ENCODE measurements at regions not wholly inside any gene's neighbourhood (a gene's known extent, or its start where the extent isn't known, plus 50 kb on each side); places are given as distances from the start of the nearest gene placed in this dataset.

GRCh38 chr4:3859571-3859970, 93.4 kb downstream of the ADRA2C start:
- no peak overlapping the region for H3K27ac ChIP-seq
- peaks cover 0 to 66% (median 37%) of the 10 kb centered on the region in 3 donors for H3K27me3 ChIP-seq
- no peak for DNase-seq
- no peaks in the 10 kb centered on the region for H3K9me3 ChIP-seq
- H3K4me3 ChIP-seq: no peak overlapping the region
- TF ChIP-seq POLR2AphosphoS5 (IDR thresholded peaks at IDR 0.05): no peak
- TF ChIP-seq CTCF (IDR thresholded peaks at IDR 0.05): no peak
- no peak for TF ChIP-seq EP300 (IDR thresholded peaks at IDR 0.05)
- intact Hi-C loops (cut with DNase I): no loop called here
- H3K36me3 ChIP-seq: no peaks in the 10 kb centered on the region
- 92 to 94% methylated on average over 8 of the region's 8 CpGs for WGBS, 2 donors
- no peaks in the 10 kb centered on the region for H3K4me1 ChIP-seq

GRCh38 chr4:3860061-3860912, 94.1 kb downstream of the ADRA2C start:
- peaks cover 5 to 66% (median 44%) of the 10 kb centered on the region in 3 donors for H3K27me3 ChIP-seq
- no peak for DNase-seq
- intact Hi-C loops (cut with DNase I): no loop called here
- no peak for TF ChIP-seq EP300 (IDR thresholded peaks at IDR 0.05)
- no peak for TF ChIP-seq POLR2A (IDR thresholded peaks at IDR 0.05)
- no peak for TF ChIP-seq POLR2AphosphoS5 (IDR thresholded peaks at IDR 0.05)
- TF ChIP-seq CTCF (IDR thresholded peaks at IDR 0.05): no peak
- H3K4me3 ChIP-seq: no peak overlapping the region
- WGBS, 2 donors: 74 to 78% methylated on average over 35 of the region's 35 CpGs
- H3K9me3 ChIP-seq: no peaks in the 10 kb centered on the region
- H3K27ac ChIP-seq: no peak overlapping the region
- no peaks in the 10 kb centered on the region for H3K4me1 ChIP-seq
- no peaks in the 10 kb centered on the region for H3K36me3 ChIP-seq

GRCh38 chr4:3860913-3861636, 94.9 kb downstream of the ADRA2C start:
- TF ChIP-seq CTCF (IDR thresholded peaks at IDR 0.05): no peak
- TF ChIP-seq POLR2A (IDR thresholded peaks at IDR 0.05): no peak
- no peak for TF ChIP-seq EP300 (IDR thresholded peaks at IDR 0.05)
- TF ChIP-seq POLR2AphosphoS5 (IDR thresholded peaks at IDR 0.05): no peak
- DNase-seq: no peak
- Histone ChIP-seq H3K27ac (no peak overlapping the region), H3K27me3 (peaks cover 5 to 68% (median 52%) of the 10 kb centered on the region in 3 donors), H3K4me3 (no peak overlapping the region), H3K9me3 (no peaks in the 10 kb centered on the region), H3K4me1 (no peaks in the 10 kb centered on the region), H3K36me3 (no peaks in the 10 kb centered on the region)
- 88 to 89% methylated on average over 28 of the region's 28 CpGs for WGBS, 2 donors
- intact Hi-C loops (cut with DNase I): no loop called here

- DNase-seq: no peak
- no peaks in the 10 kb centered on the region for H3K36me3 ChIP-seq
- peaks cover 5 to 71% (median 52%) of the 10 kb centered on the region in 3 donors for H3K27me3 ChIP-seq
- H3K4me1 ChIP-seq: no peaks in the 10 kb centered on the region
- no peak overlapping the region for H3K27ac ChIP-seq
- no peak overlapping the region for H3K4me3 ChIP-seq
- 54 to 56% methylated on average over 14 of the region's 14 CpGs for WGBS, 2 donors
- intact Hi-C loops (cut with DNase I): no loop called here
- TF ChIP-seq POLR2A (IDR thresholded peaks at IDR 0.05): no peak
- TF ChIP-seq POLR2AphosphoS5 (IDR thresholded peaks at IDR 0.05): no peak
- no peak for TF ChIP-seq EP300 (IDR thresholded peaks at IDR 0.05)
- no peak for TF ChIP-seq CTCF (IDR thresholded peaks at IDR 0.05)
- H3K9me3 ChIP-seq: no peaks in the 10 kb centered on the region
Observed at GRCh38 chr4:3861720-3862639, 95.8 kb downstream of the ADRA2C start.
